IMR-90 (cell line): ENCODE measurements at regions not wholly inside any gene's neighbourhood (a gene's known extent, or its start where the extent isn't known, plus 50 kb on each side); places are given as distances from the start of the nearest gene placed in this dataset.

Experiments
- ATAC-seq: fragments of 200-7000 bp; cut with Tn5 transposase; 2 replicates; pipeline ENCODE4 v1.9.1; 2020; ENCODE audit warnings: low read depth, mild to moderate bottlenecking, moderate library complexity
- BruUV-seq: library from RNA; stranded (reverse); fragments of 400-500 nt; replicated peaks from 2 replicates; lab custom pipeline; 2021; lab: Mats Ljungman, UMichigan
- CTCF ChIA-PET: fragments of 300-600 bp; formaldehyde crosslinking; extraction: SDS; loops from one replicate; lab custom pipeline; 2021; ENCODE audit warnings: antibody characterized with exemption; lab: Yijun Ruan, JAX
- POLR2A ChIA-PET: fragments of 300-600 bp; sonication (Branson Sonifier 250); formaldehyde crosslinking; loops from one replicate; lab custom pipeline; 2022; ENCODE audit warnings: antibody characterized with exemption; ENCODE audit not compliant: unreplicated experiment; lab: Charles Lee
- DNase-seq: peaks from one replicate; pipeline ENCODE4 v3.0.0; 2013
- H2AFZ ChIP-seq: replicated peaks from 2 replicates; pipeline ENCODE3; 2013; ENCODE audit warnings: low read length, mild to moderate bottlenecking; ENCODE audit not compliant: poor library complexity
- H2AK5ac ChIP-seq: 2 replicates; pipeline ENCODE4 v1.6.1; 2013; ENCODE audit warnings: low read depth, low read length, inconsistent platforms
- H2AK9ac ChIP-seq: replicated peaks from 2 replicates; pipeline ENCODE3; 2013; ENCODE audit warnings: mild to moderate bottlenecking, low read depth, low read length, moderate library complexity; ENCODE audit not compliant: poor library complexity
- H2BK120ac ChIP-seq: 2 replicates; pipeline ENCODE4 v1.6.1; 2013; ENCODE audit warnings: low read depth, low read length, inconsistent platforms
- H2BK15ac ChIP-seq: 3 replicates; pipeline ENCODE4 v1.6.1; 2013; ENCODE audit warnings: low read depth, low read length, inconsistent platforms
- H2BK20ac ChIP-seq: 2 replicates; pipeline ENCODE4 v1.6.1; 2013; ENCODE audit warnings: low read depth, mild to moderate bottlenecking, inconsistent platforms, low read length, moderate library complexity
- H2BK5ac ChIP-seq: 2 replicates; pipeline ENCODE4 v1.6.1; 2013; ENCODE audit warnings: mild to moderate bottlenecking, low read depth, low read length, inconsistent platforms; ENCODE audit not compliant: poor library complexity, severe bottlenecking
- H3K14ac ChIP-seq: replicated peaks from 2 replicates; pipeline ENCODE4 v1.6.1; 2013; ENCODE audit warnings: low read depth, low read length, inconsistent platforms
- H3K18ac ChIP-seq: 2 replicates; pipeline ENCODE4 v1.6.1; 2013; ENCODE audit warnings: low read depth, low read length, control low read depth
- H3K23ac ChIP-seq: 2 replicates; pipeline ENCODE4 v1.6.1; 2013; ENCODE audit warnings: low read depth, low read length, inconsistent platforms
- H3K27ac ChIP-seq: 2 replicates; pipeline ENCODE4 v1.5.1; 2013; ENCODE audit warnings: mild to moderate bottlenecking, control low read depth, low read length; ENCODE audit not compliant: insufficient read depth
- H3K27me3 ChIP-seq: 2 replicates; pipeline ENCODE4 v1.6.1; 2013; ENCODE audit warnings: low read length; ENCODE audit not compliant: control insufficient read depth, insufficient read depth
- H3K36me3 ChIP-seq: 2 replicates; pipeline ENCODE4 v1.6.1; 2013; ENCODE audit warnings: low read length, mixed read lengths; ENCODE audit not compliant: control insufficient read depth, insufficient read depth
- H3K4ac ChIP-seq: 2 replicates; pipeline ENCODE4 v1.6.1; 2013; ENCODE audit warnings: low read depth, low read length, inconsistent platforms
- H3K4me1 ChIP-seq: 2 replicates; pipeline ENCODE4 v1.6.1; 2013; ENCODE audit warnings: low read length, mixed read lengths; ENCODE audit not compliant: control insufficient read depth, insufficient read depth
- H3K4me2 ChIP-seq: 2 replicates; pipeline ENCODE4 v1.6.1; 2013; ENCODE audit warnings: low read depth, mild to moderate bottlenecking, control low read depth, low read length, moderate library complexity
- H3K4me3 ChIP-seq: 2 replicates; pipeline ENCODE4 v1.5.1; 2013; ENCODE audit warnings: low read depth, mild to moderate bottlenecking, control low read depth, low read length, moderate library complexity; ENCODE audit not compliant: insufficient read depth
- H3K56ac ChIP-seq: 2 replicates; pipeline ENCODE4 v1.6.1; 2013; ENCODE audit warnings: low read length, inconsistent platforms; ENCODE audit not compliant: insufficient read depth; ENCODE audit errors: extremely low read depth
- H3K79me1 ChIP-seq, 2 experiments: 2 replicates each; pipeline ENCODE4 v1.6.1; 2013; ENCODE audit warnings: low read length in 2 of 2, inconsistent platforms in 1 of 2, low read depth in 1 of 2
- H3K9ac ChIP-seq: 2 replicates; pipeline ENCODE4 v1.6.1; 2013; ENCODE audit warnings: low read depth, low read length, control low read depth
- H3K9me1 ChIP-seq: 2 replicates; pipeline ENCODE4 v1.6.1; 2013; ENCODE audit warnings: low read length, inconsistent platforms; ENCODE audit not compliant: insufficient read depth
- H3K9me3 ChIP-seq: 2 replicates; pipeline ENCODE4 v1.6.1; 2013; ENCODE audit warnings: low read length; ENCODE audit not compliant: control insufficient read depth, insufficient read depth
- H4K20me1 ChIP-seq: 2 replicates; pipeline ENCODE4 v1.6.1; 2013; ENCODE audit warnings: low read length, inconsistent platforms; ENCODE audit not compliant: insufficient read depth
- H4K5ac ChIP-seq: 2 replicates; pipeline ENCODE4 v1.6.1; 2013; ENCODE audit warnings: mild to moderate bottlenecking, low read depth, low read length, control low read depth
- H4K8ac ChIP-seq, 2 experiments: 2 replicates each; pipeline ENCODE4 v1.6.1; 2013; ENCODE audit warnings: low read depth in 2 of 2, low read length in 2 of 2, control low read depth in 1 of 2, inconsistent platforms in 1 of 2
- H4K91ac ChIP-seq: 2 replicates; pipeline ENCODE4 v1.6.1; 2013; ENCODE audit warnings: low read depth, low read length, inconsistent platforms; ENCODE audit not compliant: insufficient read depth
- BHLHE40 ChIP-seq: fragments of 150-350 bp; IDR thresholded peaks from 2 replicates; pipeline ENCODE4 v1.6.1; 2016; ENCODE audit warnings: mild to moderate bottlenecking, low read depth, low read length
- CHD1 ChIP-seq: IDR thresholded peaks from 2 replicates; pipeline ENCODE4 v1.6.1; 2012; ENCODE audit warnings: low read depth, low read length, improper control_type of control experiment
- FOS ChIP-seq: fragments of 150-350 bp; IDR thresholded peaks from 2 replicates; pipeline ENCODE4 v1.6.1; 2016; ENCODE audit warnings: low read depth, low read length
- MXI1 ChIP-seq: IDR thresholded peaks from 2 replicates; pipeline ENCODE4 v1.6.1; 2012; ENCODE audit warnings: low read depth, mild to moderate bottlenecking, low read length, moderate library complexity, borderline replicate concordance
- NFE2L2 ChIP-seq: fragments of 150-350 bp; IDR thresholded peaks from 2 replicates; pipeline ENCODE4 v1.6.1; 2016; ENCODE audit warnings: low read depth, mild to moderate bottlenecking, low read length
- POLR2A ChIP-seq: IDR thresholded peaks from 2 replicates; pipeline ENCODE4 v1.6.1; 2012; ENCODE audit warnings: mild to moderate bottlenecking, low read depth, low read length
- RAD21 ChIP-seq: IDR thresholded peaks from 2 replicates; pipeline ENCODE4 v1.6.1; 2012; ENCODE audit warnings: low read length, improper control_type of control experiment
- RCOR1 ChIP-seq: IDR thresholded peaks from 2 replicates; pipeline ENCODE4 v1.6.1; 2012; ENCODE audit warnings: mild to moderate bottlenecking, low read length, improper control_type of control experiment; ENCODE audit not compliant: insufficient replicate concordance
- SMC3 ChIP-seq: fragments of 150-350 bp; IDR thresholded peaks from 2 replicates; pipeline ENCODE4 v1.6.1; 2016; ENCODE audit warnings: low read depth, mild to moderate bottlenecking, antibody characterized with exemption, low read length, moderate library complexity
- USF2 ChIP-seq: fragments of 150-350 bp; IDR thresholded peaks from 2 replicates; pipeline ENCODE4 v1.6.1; 2017; ENCODE audit warnings: mild to moderate bottlenecking, antibody characterized with exemption, low read length, low read depth
- WGBS, 2 experiments: methylation state at CpG; one replicate each; pipeline versions ENCODE4 v1.1.5 to v1.1.7; 2013; ENCODE audit warnings: missing lambda C conversion rate in 2 of 2; ENCODE audit not compliant: insufficient read length in 1 of 2; ENCODE audit errors: extremely low coverage in 2 of 2; 5-methylcytosine and 5-hydroxymethylcytosine counted together
- dilution Hi-C: fragments of 300-500 bp; cut with HindIII; formaldehyde crosslinking; loops from one replicate; pipeline ENCODE4 v1.14.3; 2018; ENCODE audit warnings: low sequenced_read_pairs; ENCODE audit not compliant: unreplicated experiment
- in situ Hi-C: fragments of 300-500 bp; cut with MboI; formaldehyde crosslinking; loops from 3 replicates; pipeline ENCODE4 v1.14.3; 2019; ENCODE audit warnings: low sequenced_read_pairs, inconsistent platforms, mixed read lengths
- intact Hi-C: fragments of 100-400 bp; cut with micrococcal nuclease; formaldehyde crosslinking; loops from 2 replicates; pipeline ENCODE4 v1.10.0; 2022
- TF ChIP-seq, protein P1 (sequence below): fragments of 150-350 bp; IDR thresholded peaks from 2 replicates; pipeline ENCODE4 v1.6.1; 2016; ENCODE audit warnings: low read depth, mild to moderate bottlenecking, low read length, moderate library complexity, borderline replicate concordance

GRCh38 chr13:78862446-78862845 is 203.5 kb upstream of the OBI1 start:
- in situ Hi-C loops: no loop called here
- Histone ChIP-seq H3K27ac (no peak overlapping the region), H3K4me1 (no peaks in the 10 kb centered on the region), H3K4ac (no peak overlapping the region), H3K36me3 (no peaks in the 10 kb centered on the region), H3K9ac (no peak overlapping the region), H2BK20ac (no peak overlapping the region), H2BK15ac (no peak overlapping the region), H3K79me1 (no peaks in the 10 kb centered on the region), H2BK120ac (no peak overlapping the region), H3K4me3 (no peak overlapping the region), H3K9me3 (peaks cover 4% of the 10 kb centered on the region; the same call in 1 of the 2 replicates), H2AFZ (no peak overlapping the region), H2AK5ac (no peak overlapping the region), H2BK5ac (no peak overlapping the region), H3K14ac (no peak overlapping the region), H3K18ac (no peak overlapping the region), H3K23ac (no peak overlapping the region), H4K5ac (no peak overlapping the region), H3K9me1 (no peaks in the 10 kb centered on the region), H4K91ac (no peak overlapping the region), H3K4me2 (no peak overlapping the region), H3K56ac (no peak overlapping the region), H2AK9ac (no peak overlapping the region), H3K27me3 (no peaks in the 10 kb centered on the region), H4K20me1 (no peaks in the 10 kb centered on the region), H4K8ac (no peak overlapping the region)
- DNase-seq (no peak), ATAC-seq (no peak)
- POLR2A ChIA-PET: no interaction called here
- BruUV-seq: no TSS peak
- no CpG with 5 or more reads among the region's 1 CpG for WGBS, 2 experiments
- dilution Hi-C loops: no loop called here
- CTCF ChIA-PET: no interaction called here
- TF ChIP-seq, protein P1, sequence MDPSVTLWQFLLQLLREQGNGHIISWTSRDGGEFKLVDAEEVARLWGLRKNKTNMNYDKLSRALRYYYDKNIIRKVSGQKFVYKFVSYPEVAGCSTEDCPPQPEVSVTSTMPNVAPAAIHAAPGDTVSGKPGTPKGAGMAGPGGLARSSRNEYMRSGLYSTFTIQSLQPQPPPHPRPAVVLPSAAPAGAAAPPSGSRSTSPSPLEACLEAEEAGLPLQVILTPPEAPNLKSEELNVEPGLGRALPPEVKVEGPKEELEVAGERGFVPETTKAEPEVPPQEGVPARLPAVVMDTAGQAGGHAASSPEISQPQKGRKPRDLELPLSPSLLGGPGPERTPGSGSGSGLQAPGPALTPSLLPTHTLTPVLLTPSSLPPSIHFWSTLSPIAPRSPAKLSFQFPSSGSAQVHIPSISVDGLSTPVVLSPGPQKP: no peak
- no peak for TF ChIP-seq RAD21
- TF ChIP-seq RCOR1: no peak
- no peak for TF ChIP-seq NFE2L2
- no peak for TF ChIP-seq MXI1
- no peak for TF ChIP-seq FOS
- no peak for TF ChIP-seq POLR2A
- TF ChIP-seq CHD1: no peak
- no peak for TF ChIP-seq USF2
- TF ChIP-seq BHLHE40: no peak
- TF ChIP-seq SMC3: no peak
- intact Hi-C loops: no loop called here
